Fibroblast of lung (primary cell): ENCODE measurements at regions not wholly inside any gene's neighbourhood (a gene's known extent, or its start where the extent isn't known, plus 50 kb on each side); places are given as distances from the start of the nearest gene placed in this dataset.

Source experiments
- DNase-seq, 2 donors: peaks; one replicate each; pipeline versions ENCODE4 v3.0.0 to v3.0.0-alpha.2; 2010; ENCODE audit warnings: low read depth in 2 of 2
- H2AFZ ChIP-seq: 2 replicates; pipeline ENCODE4 v1.5.1; 2012; ENCODE audit warnings: low read length, control low read depth, inconsistent platforms
- H3K27ac ChIP-seq: 2 replicates; pipeline ENCODE4 v1.5.1; 2011; ENCODE audit warnings: low read length, control low read depth; ENCODE audit not compliant: insufficient read depth
- H3K27me3 ChIP-seq: 2 replicates; pipeline ENCODE4 v1.5.1; 2011; ENCODE audit warnings: mild to moderate bottlenecking, low read length; ENCODE audit not compliant: control insufficient read depth, insufficient read depth
- H3K36me3 ChIP-seq: 2 replicates; pipeline ENCODE4 v1.5.1; 2011; ENCODE audit warnings: low read length; ENCODE audit not compliant: control insufficient read depth, insufficient read depth
- H3K4me1 ChIP-seq: 2 replicates; pipeline ENCODE4 v1.5.1; 2011; ENCODE audit warnings: low read length; ENCODE audit not compliant: control insufficient read depth, insufficient read depth; ENCODE audit errors: extremely low read depth
- H3K4me2 ChIP-seq: 2 replicates; pipeline ENCODE4 v1.5.1; 2011; ENCODE audit warnings: low read length, control low read depth; ENCODE audit not compliant: insufficient read depth; ENCODE audit errors: extremely low read depth
- H3K4me3 ChIP-seq, 4 experiments: fragments of 200-600 bp in 1 of 4; sonication (generic) in 1 of 4; replicated peaks in 1 of 4; 2 replicates each; pipeline ENCODE4 v1.5.1; 2011 to 2016; ENCODE audit warnings: low read length in 4 of 4, low read depth in 3 of 4, mild to moderate bottlenecking in 3 of 4, control low read depth in 2 of 4, inconsistent platforms in 1 of 4, mixed read lengths in 1 of 4; ENCODE audit not compliant: insufficient read depth in 1 of 4; ENCODE audit errors: control extremely low read depth in 1 of 4
- H3K79me2 ChIP-seq: 2 replicates; pipeline ENCODE4 v1.5.1; 2012; ENCODE audit warnings: mild to moderate bottlenecking, low read length, inconsistent platforms; ENCODE audit not compliant: control insufficient read depth, insufficient read depth
- H3K9ac ChIP-seq: 2 replicates; pipeline ENCODE4 v1.5.1; 2011; ENCODE audit warnings: mild to moderate bottlenecking, low read length, control low read depth; ENCODE audit not compliant: insufficient read depth
- H3K9me3 ChIP-seq: 2 replicates; pipeline ENCODE4 v1.5.1; 2012; ENCODE audit warnings: low read depth, low read length; ENCODE audit not compliant: control insufficient read depth, insufficient read depth
- H4K20me1 ChIP-seq: 2 replicates; pipeline ENCODE4 v1.5.1; 2011; ENCODE audit warnings: low read length; ENCODE audit not compliant: control insufficient read depth, insufficient read depth; ENCODE audit errors: extremely low read depth
- EZH2 ChIP-seq: IDR thresholded peaks from 2 replicates; pipeline ENCODE4 v1.5.1; 2012; ENCODE audit warnings: low read length, control low read depth, mild to moderate bottlenecking; ENCODE audit errors: missing control alignments
- TF ChIP-seq, protein P1 (sequence below), 2 donors: IDR thresholded peaks in 1 of 2; conservative IDR thresholded peaks in 1 of 2; 1 replicate in 1 of 2; 2 replicates in 1 of 2; pipeline ENCODE4 v1.5.1; 2011 to 2012; ENCODE audit warnings: low read length in 2 of 2, control low read depth in 1 of 2, inconsistent platforms in 1 of 2, low read depth in 1 of 2, mild to moderate bottlenecking in 1 of 2

- no peak overlapping the region for H3K4me2 ChIP-seq
These were observed 241.1 kb upstream of the ATP10B start for GRCh38 chr5:161093100-161093499.

GRCh38 chr5:161089569-161089968, 237.6 kb upstream of the ATP10B start:
- Histone ChIP-seq H2AFZ (no peak overlapping the region), H3K9me3 (no peaks in the 10 kb centered on the region), H3K79me2 (no peaks in the 10 kb centered on the region), H3K4me3 (no peak overlapping the region), H3K36me3 (no peaks in the 10 kb centered on the region), H4K20me1 (no peaks in the 10 kb centered on the region), H3K27me3 (no peaks in the 10 kb centered on the region), H3K9ac (no peak overlapping the region), H3K4me2 (no peak overlapping the region), H3K27ac (no peak overlapping the region), H3K4me1 (no peaks in the 10 kb centered on the region)
- TF ChIP-seq, protein P1, sequence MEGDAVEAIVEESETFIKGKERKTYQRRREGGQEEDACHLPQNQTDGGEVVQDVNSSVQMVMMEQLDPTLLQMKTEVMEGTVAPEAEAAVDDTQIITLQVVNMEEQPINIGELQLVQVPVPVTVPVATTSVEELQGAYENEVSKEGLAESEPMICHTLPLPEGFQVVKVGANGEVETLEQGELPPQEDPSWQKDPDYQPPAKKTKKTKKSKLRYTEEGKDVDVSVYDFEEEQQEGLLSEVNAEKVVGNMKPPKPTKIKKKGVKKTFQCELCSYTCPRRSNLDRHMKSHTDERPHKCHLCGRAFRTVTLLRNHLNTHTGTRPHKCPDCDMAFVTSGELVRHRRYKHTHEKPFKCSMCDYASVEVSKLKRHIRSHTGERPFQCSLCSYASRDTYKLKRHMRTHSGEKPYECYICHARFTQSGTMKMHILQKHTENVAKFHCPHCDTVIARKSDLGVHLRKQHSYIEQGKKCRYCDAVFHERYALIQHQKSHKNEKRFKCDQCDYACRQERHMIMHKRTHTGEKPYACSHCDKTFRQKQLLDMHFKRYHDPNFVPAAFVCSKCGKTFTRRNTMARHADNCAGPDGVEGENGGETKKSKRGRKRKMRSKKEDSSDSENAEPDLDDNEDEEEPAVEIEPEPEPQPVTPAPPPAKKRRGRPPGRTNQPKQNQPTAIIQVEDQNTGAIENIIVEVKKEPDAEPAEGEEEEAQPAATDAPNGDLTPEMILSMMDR (conservative IDR thresholded peaks at IDR 0.05 in 1 of 2, IDR thresholded peaks at IDR 0.05 in 1 of 2; ENCODE audit: low read depth in 1 of 2, low read length in 2 of 2), result no peak
- TF ChIP-seq EZH2, result no peak
- DNase-seq, result no peak

More at GRCh38 chr5:161093100-161093499, 241.1 kb upstream of the ATP10B start:
- H3K9ac ChIP-seq, result no peak overlapping the region
- peak; percentile 9 to 86 for DNase-seq
- no peaks in the 10 kb centered on the region for H3K27me3 ChIP-seq
- no peak overlapping the region for H2AFZ ChIP-seq
- no peak overlapping the region for H3K27ac ChIP-seq
- no peaks in the 10 kb centered on the region for H3K9me3 ChIP-seq
- H3K4me3 ChIP-seq, result no peak overlapping the region
- no peaks in the 10 kb centered on the region for H3K36me3 ChIP-seq
- no peak for TF ChIP-seq EZH2
- TF ChIP-seq, protein P1 (conservative IDR thresholded peaks at IDR 0.05 in 1 of 2, IDR thresholded peaks at IDR 0.05 in 1 of 2; ENCODE audit: low read depth in 1 of 2, low read length in 2 of 2), result no peak
- no peaks in the 10 kb centered on the region for H3K79me2 ChIP-seq
- no peaks in the 10 kb centered on the region for H3K4me1 ChIP-seq
- no peaks in the 10 kb centered on the region for H4K20me1 ChIP-seq

DNA sequence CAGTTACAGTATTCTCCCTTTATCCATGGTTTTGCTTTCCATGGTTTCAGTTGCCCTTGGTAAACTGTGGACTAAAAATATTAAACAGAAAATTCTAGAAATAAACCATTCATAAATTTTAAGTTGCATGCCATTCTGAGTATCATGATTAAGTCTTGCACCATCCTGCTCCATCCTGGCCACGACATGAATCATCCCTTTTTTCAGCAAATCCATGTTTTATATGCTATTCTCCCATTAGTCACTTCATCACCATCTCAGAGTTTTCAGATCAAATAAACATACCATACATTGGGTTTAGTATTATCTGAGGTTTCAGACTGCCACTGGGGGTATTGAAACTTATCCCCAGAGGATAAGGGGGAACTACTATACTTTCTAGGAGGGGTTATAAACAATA, 234.4 kb upstream of the ATP10B start:
- Histone ChIP-seq H3K79me2 (no peaks in the 10 kb centered on the region), H3K27me3 (no peaks in the 10 kb centered on the region), H3K9ac (no peak overlapping the region), H3K4me3 (no peak overlapping the region), H4K20me1 (no peaks in the 10 kb centered on the region), H2AFZ (no peak overlapping the region), H3K27ac (no peak overlapping the region), H3K9me3 (no peaks in the 10 kb centered on the region), H3K4me2 (no peak overlapping the region), H3K4me1 (no peaks in the 10 kb centered on the region), H3K36me3 (no peaks in the 10 kb centered on the region)
- TF ChIP-seq, protein P1 (conservative IDR thresholded peaks at IDR 0.05 in 1 of 2, IDR thresholded peaks at IDR 0.05 in 1 of 2; ENCODE audit: low read depth in 1 of 2, low read length in 2 of 2), result no peak
- no peak for TF ChIP-seq EZH2
- DNase-seq, result peak; percentile 21 to 73
